HG03060 (cell line): ENCODE measurements at regions not wholly inside any gene's neighbourhood (a gene's known extent, or its start where the extent isn't known, plus 50 kb on each side); places are given as distances from the start of the nearest gene placed in this dataset.
"Not testable (repeated sequence)": the region's sequence is repeated elsewhere in the genome, so short reads cannot be mapped to it uniquely, and the experiment has no call there.

Source experiments
- ATAC-seq: cut with Tn5 transposase; IDR thresholded peaks from one replicate; pipeline ENCODE4 v1.9.1; 2021; ENCODE audit warnings: low read depth, moderate number of reproducible peaks; ENCODE audit not compliant: unreplicated experiment

DNA sequence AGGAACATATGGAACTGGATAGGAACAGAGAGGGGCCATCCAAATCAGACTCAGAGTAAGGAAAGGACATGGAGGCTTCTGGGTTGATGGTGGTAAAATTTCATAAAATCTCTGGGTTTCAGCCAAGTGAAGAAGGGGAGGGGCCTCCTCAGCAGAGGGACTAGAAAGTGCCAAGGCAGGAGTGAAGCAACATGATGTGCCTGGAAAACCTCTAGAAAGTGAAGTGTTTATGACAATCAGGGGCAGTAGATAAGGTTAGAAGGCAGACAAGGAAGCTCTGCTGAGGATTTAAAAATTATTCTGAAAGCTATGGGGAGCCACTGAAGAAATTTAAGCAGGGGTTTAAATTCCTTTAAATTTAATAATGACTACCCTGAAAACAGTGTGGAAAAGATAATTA lies 126.0 kb upstream of the TENT5A start:
- no peak for ATAC-seq

DNA sequence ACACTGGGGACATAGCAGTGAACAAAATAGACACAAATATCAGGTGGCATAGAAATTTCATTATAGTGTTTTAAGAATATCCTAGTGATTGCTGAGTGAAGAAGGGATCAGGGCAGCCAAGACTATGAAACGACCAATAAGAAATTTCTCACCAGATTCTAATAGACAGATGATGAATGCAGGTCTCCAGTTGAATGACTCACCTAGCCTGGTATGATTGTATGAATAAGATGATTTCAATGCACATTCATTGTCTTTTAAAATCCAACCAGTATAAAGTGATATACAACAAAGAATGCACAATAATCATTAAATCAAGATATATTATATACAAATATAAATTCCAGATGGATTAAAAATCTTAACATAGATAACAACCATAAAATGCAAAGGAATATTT lies 124.5 kb upstream of the TENT5A start:
- no peak for ATAC-seq

DNA sequence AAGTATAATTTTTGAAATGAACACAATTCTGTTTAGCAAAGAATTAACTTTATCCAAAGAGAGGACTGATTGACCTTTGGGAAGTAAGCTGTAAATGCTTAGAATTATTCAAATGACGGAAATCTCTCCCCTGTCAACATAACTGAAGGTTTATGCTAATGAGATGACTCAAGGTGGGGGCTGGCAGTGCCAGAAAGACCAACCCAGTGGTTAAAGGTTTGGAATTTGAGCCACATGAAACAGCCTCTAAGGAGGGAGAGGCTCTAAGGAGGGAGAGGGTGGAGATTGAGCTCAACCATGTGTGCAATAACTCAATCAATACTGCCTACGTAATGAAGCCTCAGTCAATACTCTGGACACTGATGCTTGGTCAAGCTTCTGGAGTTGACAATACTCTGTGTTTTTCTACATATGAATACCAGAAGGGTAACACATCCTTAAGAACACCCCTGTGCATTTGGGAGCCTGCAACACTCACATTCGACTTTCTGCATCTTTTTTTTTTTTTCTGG lies 123.4 kb upstream of the TENT5A start:
- ATAC-seq: no peak

DNA sequence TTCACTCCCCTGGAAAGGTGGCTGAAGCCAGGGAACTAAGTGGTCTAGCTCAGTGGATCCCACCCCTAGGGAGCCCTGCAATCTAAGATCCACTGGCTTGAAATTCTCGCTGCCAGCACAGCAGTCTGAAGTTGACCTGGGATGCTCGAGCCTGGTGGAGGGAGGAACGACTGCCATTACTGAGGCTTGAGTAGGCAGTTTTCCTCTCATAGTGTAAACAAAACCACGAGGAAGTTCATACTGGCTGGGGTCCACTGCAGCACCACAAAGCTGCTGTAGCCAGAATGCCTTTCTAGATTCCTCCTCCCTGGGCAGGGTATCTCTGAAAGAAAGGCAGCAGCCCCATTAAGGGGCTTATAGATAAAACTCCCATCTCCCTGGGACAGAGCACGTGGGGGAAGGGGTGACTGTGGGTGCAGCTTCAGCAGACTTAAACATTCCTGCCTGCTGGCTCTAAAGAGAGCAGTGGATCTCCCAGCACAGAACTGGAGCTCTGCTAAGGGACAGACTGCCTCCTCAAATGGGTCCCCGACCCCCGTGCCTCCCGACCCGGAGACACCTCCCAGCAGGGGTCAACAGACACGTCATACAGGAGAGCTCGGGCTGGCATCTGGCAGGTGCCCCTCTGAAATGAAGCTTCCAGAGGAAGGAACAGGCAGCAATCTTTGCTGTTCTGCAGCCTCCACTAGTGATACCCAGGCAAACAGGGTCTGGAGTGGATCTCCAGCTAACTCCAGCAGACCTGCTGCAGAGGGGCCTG lies 117.4 kb upstream of the TENT5A start:
- ATAC-seq: not testable (repeated sequence)

DNA sequence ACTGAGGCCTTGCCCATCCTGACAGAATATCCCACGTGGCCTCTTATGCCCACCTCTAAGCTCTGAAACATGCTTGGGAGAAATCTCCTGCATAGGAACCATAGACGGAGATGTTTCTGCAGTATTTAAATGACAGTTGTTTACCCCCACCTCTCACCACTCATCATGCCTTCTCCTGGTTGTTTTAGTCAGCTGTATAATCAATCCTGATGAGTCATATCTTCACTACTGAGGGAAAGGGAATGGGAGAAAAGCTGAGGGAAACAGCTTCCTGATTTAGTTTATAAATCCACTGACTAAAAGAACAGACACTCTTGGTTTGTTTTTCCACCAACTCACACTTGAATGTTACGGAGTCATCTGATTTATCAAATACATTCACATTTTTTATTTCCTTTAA lies 113.2 kb upstream of the TENT5A start:
- ATAC-seq: no peak

DNA sequence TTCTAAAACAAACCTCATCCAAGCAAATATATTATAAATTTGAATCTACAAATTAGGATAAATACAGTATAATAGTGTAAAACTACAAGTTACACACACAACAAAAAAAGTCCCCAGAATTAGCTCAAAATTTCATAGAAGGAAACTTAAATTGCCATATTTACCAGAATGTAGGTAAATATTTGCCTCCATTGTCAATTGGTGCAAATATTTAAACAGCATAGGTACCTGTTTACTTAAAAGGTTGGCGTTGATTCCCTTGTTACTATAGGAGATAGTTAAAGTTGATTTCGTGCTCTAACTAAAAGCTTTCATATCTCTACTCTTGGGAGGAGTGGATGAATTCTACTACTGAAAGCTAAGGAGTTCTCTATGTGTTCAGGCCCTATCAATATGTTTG lies 111.6 kb upstream of the TENT5A start:
- no peak for ATAC-seq

DNA sequence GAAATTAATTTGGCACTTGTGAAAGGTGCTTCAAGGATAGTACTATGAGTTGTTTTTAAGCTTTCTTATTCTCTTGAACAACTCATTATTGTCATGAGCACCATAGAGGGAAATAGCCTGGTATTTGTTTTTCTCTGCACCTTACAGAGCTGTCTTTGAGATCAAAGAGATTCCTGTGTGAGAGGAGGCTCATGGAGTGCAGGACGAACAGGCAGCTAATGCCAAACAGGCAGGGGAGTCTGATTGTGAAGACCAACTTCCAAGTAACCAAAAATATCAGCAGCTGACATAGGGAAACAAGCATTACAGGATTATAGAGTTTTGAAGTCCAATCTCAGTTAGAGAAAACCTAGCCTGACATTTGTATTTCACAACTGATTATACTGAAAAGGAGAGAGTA lies 110.6 kb upstream of the TENT5A start:
- no peak for ATAC-seq

DNA sequence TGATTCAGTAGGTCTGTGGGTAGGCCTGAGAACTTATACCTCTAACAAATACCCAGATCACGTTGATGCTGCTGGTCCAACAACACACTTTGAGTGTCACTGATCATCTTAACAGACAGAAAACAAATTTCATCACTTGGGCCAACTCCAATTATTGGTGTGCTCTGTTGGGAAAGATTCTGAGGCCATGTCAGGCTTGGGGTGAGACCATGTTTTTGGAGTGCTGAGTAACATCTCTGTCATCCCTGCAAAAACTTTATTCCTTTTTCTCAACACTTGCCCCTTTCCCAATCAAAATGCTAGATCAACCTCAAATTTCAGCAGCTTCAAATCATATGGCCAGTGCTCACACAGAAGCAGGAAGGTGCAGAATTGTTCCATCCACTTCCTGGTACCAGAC lies 108.8 kb upstream of the TENT5A start:
- ATAC-seq: no peak

DNA sequence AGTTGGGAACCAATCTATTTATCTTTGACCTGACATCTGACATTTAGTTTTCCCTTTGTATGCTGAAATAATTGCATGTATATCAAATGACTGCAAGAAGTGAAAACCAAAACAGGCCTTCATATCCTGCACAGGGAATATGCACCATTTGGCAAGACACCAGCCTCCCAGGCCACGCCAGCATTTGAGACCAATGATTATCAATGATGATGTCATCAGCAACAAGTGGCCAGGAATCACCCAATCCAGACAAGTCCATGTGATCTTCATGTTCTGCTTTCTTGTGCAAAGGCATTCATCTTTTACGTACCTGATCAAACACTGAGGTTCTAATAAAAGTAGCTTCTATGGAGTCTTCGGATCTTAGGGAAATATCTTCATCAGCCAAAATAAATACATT lies 107.4 kb upstream of the TENT5A start:
- ATAC-seq: no peak

DNA sequence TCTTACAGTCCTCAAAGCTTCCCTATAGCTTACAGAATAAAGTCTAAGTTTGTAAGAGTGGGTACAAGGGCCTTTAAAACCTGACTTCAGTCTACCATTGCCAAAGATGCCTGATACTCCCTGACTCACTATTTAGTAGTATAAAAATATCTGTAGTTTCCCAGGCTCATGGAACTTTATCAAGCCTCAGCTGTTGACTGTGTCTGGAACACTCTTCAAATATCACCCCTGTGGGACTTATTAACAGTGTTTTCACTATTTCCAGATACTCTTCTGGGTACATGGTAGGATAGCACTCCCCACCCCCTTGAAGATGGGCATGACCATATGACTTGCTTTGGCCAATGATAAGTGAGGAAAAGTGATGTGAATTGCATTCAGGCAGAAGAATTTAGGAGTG lies 105.3 kb upstream of the TENT5A start:
- ATAC-seq: no peak

DNA sequence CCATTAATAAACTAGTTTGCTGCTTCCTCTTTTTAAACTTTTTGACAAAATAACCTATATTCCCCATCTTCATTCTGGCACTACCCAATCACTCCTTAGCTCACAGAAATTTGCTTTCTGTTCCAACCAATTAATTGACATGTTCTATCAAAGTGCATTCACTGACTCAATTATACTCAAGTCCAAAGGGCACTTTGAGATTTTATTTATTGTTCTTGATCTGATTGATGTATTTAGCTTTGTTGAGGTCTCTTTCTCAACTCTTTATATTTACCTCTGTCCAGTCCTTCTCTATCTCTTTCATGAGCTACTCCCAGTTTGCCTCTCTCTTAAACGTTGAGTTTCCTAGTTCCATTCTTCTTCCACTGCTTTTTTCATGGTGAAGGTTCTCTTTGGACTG lies 104.4 kb upstream of the TENT5A start:
- no peak for ATAC-seq

DNA sequence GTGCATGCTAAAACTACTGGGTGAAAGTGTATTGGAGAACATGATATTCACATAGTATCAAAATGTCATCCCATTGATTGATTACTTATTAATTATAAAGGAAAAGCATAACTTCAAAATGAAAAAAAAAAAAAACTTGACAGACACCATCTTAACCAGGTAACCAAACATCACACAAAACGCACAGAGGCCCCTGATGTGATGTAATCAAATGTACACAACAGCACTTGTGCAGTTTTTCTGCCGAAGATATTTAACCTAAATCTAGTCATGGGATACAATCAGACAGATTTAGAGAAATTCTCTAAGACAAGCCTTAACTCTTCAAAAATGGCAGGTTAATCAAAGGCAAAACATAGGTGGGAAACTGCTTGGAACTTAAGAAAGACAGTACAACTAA lies 102.0 kb upstream of the TENT5A start:
- ATAC-seq: no peak

DNA sequence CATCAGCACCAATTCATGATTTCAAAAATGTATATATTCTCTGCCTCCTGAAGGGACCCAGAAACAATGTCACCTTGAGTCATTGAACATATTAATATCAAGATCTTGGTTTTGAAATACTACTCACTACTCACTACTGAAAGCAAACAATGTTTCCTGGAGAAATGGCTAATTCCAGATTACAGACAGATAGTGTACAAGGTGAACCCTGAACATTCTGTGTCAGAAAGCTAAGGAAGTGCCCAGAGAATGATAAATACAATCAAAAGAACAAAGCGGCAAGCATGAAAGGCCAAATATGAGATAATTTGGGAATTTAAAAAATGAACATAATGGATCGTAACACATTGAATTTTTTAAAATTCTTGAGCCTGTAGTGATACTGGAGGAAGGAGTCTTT lies 101.5 kb upstream of the TENT5A start:
- no peak for ATAC-seq

DNA sequence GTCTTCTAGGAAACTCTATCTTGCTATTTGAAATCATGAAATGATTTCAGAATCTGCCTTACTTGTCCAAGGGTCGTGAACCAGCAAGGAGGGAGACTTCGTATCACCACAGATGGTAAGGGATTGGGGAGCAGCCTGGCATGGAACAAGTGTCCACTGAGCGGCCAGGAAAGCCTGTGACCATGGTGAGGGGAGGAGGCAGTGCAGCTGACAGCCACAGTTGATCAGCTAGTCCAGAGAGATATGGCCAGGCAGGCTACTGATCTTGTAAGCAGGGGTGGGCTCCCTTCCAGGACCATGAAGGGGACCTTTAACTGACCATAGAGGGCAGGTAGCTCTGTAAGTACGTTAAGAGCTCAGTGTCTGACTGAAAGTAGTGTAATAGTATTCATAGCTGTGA lies 96.8 kb upstream of the TENT5A start:
- no peak for ATAC-seq

DNA sequence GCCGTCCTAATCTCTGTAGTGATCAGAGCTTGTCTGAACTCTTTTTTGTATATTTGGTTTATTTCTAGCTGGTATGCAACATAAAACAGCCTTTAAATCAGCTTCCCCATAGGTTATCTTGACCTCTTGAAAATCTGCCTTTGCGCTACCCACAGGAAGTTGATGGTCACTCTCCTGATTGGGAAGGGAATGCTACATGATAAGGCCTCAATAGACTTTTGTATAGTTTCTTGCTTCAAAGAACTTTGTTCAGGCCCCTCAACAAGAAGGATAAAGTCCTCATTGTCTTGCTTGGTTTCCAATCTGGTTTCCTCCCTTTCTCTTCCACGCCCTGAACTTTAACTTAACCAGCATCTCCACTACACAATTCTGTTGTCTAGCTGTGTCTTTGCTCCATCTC lies 95.4 kb upstream of the TENT5A start:
- no peak for ATAC-seq

DNA sequence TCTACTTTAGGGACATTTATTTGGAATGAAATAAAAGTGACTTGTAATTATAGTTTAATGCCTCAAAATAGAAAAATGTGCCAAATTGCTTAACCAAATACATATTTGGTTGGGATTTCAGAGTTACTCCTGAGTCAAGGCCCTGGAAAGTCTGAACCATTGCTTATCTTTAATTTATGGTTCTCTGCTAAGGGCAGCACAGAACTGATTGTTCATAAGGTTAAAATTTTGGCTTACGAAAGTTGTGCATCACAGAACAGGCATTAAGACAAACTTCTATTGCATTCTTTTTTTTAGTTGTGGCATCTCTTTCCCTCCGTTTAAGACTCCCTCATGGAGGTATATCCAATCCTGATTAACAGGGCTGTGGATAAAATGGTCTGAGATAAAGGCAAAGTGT lies 92.2 kb upstream of the TENT5A start:
- ATAC-seq: no peak

DNA sequence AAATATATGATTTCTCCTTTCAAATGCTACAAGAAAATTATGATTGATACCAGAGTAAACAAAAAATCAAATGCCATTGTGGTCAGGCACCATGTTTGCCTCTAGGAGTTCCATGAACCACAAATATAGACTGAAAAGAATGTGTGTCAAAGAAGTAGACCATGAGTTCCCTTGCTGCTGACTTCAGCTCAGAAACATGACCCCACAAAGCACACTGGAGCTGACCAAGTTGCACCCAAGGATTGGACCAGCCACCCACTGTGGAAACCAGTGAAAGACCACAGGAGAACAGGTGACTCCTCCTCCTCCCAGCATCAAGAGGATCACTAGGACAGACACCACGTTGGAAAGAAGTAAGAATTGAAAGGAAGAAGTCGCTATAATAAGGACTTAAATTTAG lies 90.8 kb upstream of the TENT5A start:
- ATAC-seq: no peak

DNA sequence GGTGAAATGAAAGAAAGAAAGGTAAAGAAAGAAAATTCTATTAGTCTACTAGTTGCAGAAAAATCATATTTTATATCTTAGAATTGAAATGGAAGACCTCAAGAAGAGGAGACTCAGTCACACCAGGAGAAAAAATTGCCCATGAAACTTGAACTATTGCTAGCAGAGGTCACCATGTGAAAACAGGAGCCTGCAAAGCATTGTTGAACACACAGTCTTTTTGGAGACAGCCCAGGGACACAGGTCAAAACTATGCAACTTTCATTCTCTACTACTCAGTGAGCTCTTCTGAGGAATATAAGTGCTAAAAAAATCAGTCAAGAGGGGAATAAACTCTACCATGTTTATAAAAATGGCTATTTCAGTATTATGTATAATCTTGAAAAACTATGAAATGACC lies 89.8 kb upstream of the TENT5A start:
- no peak for ATAC-seq

DNA sequence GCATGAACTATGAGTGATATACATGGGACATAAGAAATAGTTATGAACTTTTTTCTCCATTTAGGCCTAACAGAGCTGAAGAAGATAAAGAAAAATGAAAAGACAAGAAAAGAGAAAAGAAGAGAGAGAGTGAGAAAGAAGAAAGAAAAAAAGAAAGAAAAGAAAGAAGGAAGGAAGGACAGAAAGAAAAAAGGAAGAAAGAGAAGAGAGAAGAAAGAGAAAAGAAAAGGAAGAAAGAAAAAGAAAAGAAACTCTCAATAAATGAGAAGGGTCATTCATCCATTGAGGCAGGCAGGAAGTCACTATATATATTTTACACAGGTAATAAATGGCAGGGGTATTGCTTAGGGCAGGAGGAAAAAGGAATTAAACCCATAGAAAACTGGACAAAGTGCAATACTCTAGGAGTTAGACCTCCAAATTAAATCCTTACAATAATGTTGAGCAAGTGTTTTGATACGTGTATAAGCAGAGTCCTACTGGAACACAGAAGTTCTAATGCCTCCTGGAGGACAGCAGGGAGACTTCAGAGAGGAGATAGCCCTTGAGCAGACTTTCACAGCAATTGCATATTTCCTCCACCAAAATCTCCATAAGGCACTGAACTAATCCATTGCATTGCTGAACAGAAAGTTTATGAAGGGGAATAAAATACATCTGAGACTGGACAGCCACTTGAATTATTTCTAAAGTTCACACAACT lies 86.4 kb upstream of the TENT5A start:
- ATAC-seq: no peak

DNA sequence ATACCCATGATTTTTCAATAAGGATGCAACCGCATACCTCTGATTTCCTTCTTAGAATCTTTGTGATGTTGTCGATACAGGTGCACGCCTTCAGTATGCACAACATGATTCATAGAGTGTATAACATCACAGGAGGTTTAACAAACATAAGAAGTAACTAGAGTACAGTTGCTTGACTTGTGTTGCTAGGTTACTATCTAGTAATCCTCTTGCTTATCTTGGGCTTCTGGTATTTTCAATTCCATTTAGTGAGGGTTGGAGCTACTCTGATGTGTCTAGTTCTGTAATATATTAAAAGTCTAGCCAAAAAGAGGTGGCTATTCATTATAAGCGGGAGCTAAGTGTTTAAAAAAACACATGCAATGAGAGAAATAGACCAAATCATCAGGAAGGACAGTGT lies 85.5 kb upstream of the TENT5A start:
- ATAC-seq: no peak

DNA sequence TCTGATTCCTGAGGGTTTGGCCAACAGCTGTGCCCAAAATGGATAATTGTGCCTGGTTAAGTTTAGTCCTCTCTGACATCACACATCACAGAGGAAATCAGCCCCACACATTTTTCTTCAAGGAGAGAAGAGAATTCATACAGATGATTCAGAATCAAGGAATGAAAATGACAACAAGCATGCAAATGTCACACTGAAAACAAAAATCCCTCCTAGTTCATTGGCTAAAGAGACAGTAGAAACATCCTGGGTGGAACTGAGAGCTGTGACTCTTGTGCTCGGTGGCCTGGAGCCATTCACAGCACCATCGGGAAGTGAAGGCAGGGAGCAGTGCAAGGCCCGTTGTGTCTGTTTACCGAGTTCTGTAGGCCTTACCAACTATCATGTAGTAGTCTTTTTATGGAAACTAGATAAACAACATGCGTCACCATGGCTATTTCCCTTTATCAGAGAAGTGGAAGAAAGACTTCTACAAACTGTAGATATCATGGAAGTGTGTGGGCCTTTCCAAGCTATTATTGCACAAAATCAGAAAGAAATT lies 81.7 kb upstream of the TENT5A start:
- no peak for ATAC-seq

DNA sequence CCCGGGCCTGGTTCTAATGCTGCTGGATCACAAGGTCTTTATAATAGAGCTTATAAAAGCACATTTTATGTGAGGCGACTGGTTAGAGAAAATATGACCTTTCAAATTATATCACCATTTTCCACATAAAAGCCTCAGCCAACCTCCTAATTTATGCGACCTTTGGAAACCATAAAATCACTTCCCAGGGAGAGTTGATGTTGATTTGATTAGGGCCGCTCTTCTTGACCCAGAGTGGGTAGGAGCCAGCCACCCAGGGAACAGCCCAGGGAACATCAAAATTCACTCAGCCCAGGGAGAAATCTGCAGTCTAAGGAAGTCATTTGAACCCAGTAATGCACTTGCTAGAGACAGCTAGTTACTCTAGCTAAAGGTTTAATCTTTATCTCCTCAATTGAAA lies 79.8 kb upstream of the TENT5A start:
- no peak for ATAC-seq
